Parathyroid adenoma (tissue), 2 donors: ENCODE measurements at regions not wholly inside any gene's neighbourhood (a gene's known extent, or its start where the extent isn't known, plus 50 kb on each side); places are given as distances from the start of the nearest gene placed in this dataset.

Experiments
- H2AFZ ChIP-seq: fragments of 300-600 bp; sonication (generic); one replicate; pipeline ENCODE4 v1.7.0; 2017; ENCODE audit warnings: antibody characterized with exemption, mild to moderate bottlenecking
- H3K27ac ChIP-seq: fragments of 300-600 bp; sonication (generic); one replicate; pipeline ENCODE4 v1.7.0; 2017
- H3K27me3 ChIP-seq: fragments of 300-600 bp; sonication (generic); one replicate; pipeline ENCODE4 v1.7.0; 2017; ENCODE audit warnings: low read length; ENCODE audit not compliant: control insufficient read depth, insufficient read depth
- H3K36me3 ChIP-seq: fragments of 300-600 bp; sonication (generic); one replicate; pipeline ENCODE4 v1.7.0; 2017; ENCODE audit warnings: low read length; ENCODE audit not compliant: control insufficient read depth, insufficient read depth
- H3K4me1 ChIP-seq: fragments of 300-600 bp; sonication (generic); one replicate; pipeline ENCODE4 v1.7.0; 2017; ENCODE audit warnings: control low read depth
- H3K4me2 ChIP-seq: fragments of 300-600 bp; sonication (generic); one replicate; pipeline ENCODE4 v1.7.0; 2017; ENCODE audit warnings: low read length
- H3K4me3 ChIP-seq: fragments of 300-600 bp; sonication (generic); one replicate; pipeline ENCODE4 v1.7.0; 2017; ENCODE audit warnings: low read depth, low read length
- H3K79me2 ChIP-seq: fragments of 300-600 bp; sonication (generic); one replicate; pipeline ENCODE4 v1.7.0; 2017; ENCODE audit warnings: control low read depth
- H3K9ac ChIP-seq: fragments of 300-600 bp; sonication (generic); one replicate; pipeline ENCODE4 v1.7.0; 2017; ENCODE audit warnings: mild to moderate bottlenecking
- H3K9me3 ChIP-seq: fragments of 300-600 bp; sonication (generic); one replicate; pipeline ENCODE4 v1.7.0; 2017; ENCODE audit warnings: low read length; ENCODE audit not compliant: control insufficient read depth
- CTCF ChIP-seq: fragments of 300-600 bp; sonication (generic); IDR thresholded peaks from one replicate; pipeline ENCODE4 v1.7.0; 2017; ENCODE audit warnings: antibody characterized with exemption, mild to moderate bottlenecking
- donor health status: primary hyperparathyroidism.

- Histone ChIP-seq H3K27me3 (no peaks in the 10 kb centered on the region), H3K79me2 (no peaks in the 10 kb centered on the region), H3K9ac (no peak overlapping the region), H2AFZ (no peak overlapping the region), H3K27ac (no peak overlapping the region), H3K4me2 (no peak overlapping the region), H3K4me3 (no peak overlapping the region), H3K4me1 (no peaks in the 10 kb centered on the region), H3K9me3 (no peaks in the 10 kb centered on the region), H3K36me3 (no peaks in the 10 kb centered on the region)
- no peak for TF ChIP-seq CTCF
Observed at GRCh38 chr17:15886221-15886620, 58.7 kb upstream of the ADORA2B start.

- H3K9me3 ChIP-seq, result no peaks in the 10 kb centered on the region
- no peak overlapping the region for H3K27ac ChIP-seq
- H2AFZ ChIP-seq, result no peak overlapping the region
- TF ChIP-seq CTCF, result no peak
- no peaks in the 10 kb centered on the region for H3K36me3 ChIP-seq
- H3K4me3 ChIP-seq, result no peak overlapping the region
- H3K4me2 ChIP-seq, result no peak overlapping the region
- H3K4me1 ChIP-seq, result no peaks in the 10 kb centered on the region
- no peaks in the 10 kb centered on the region for H3K27me3 ChIP-seq
- no peak overlapping the region for H3K9ac ChIP-seq
- H3K79me2 ChIP-seq, result no peaks in the 10 kb centered on the region
Observed at GRCh38 chr17:15886804-15887203, 58.1 kb upstream of the ADORA2B start.

DNA sequence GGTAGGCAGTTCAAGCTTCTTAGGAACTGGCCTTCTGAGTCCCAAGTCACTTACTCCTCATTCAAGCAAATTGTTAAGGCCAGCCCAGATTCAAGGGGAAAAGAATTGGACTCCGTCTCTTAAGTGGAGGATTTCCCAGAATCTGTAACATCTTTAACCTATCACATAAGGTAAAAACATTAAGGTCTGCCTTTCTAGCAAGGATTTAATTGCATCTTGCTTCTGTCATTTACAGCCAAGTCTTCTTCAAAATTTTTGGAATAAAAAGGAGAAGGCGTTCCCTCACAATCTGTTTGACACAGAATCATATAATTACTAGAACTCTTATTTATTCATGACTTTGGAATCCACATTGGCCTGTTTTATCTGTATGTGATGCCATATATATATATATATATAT, 56.5 kb upstream of the ADORA2B start:
- H3K27ac ChIP-seq, result no peak overlapping the region
- no peak for TF ChIP-seq CTCF
- no peaks in the 10 kb centered on the region for H3K9me3 ChIP-seq
- no peaks in the 10 kb centered on the region for H3K36me3 ChIP-seq
- no peaks in the 10 kb centered on the region for H3K79me2 ChIP-seq
- H3K4me2 ChIP-seq, result no peak overlapping the region
- H3K4me1 ChIP-seq, result peaks cover 2% of the 10 kb centered on the region
- no peak overlapping the region for H3K9ac ChIP-seq
- no peak overlapping the region for H2AFZ ChIP-seq
- no peaks in the 10 kb centered on the region for H3K27me3 ChIP-seq
- no peak overlapping the region for H3K4me3 ChIP-seq

GRCh38 chr17:15890279-15890892, 54.5 kb upstream of the ADORA2B start:
- no peak overlapping the region for H3K9ac ChIP-seq
- H3K79me2 ChIP-seq, result no peaks in the 10 kb centered on the region
- no peaks in the 10 kb centered on the region for H3K36me3 ChIP-seq
- no peak overlapping the region for H3K4me2 ChIP-seq
- no peak overlapping the region for H3K27ac ChIP-seq
- peaks cover 11% of the 10 kb centered on the region for H3K4me1 ChIP-seq
- H3K9me3 ChIP-seq, result no peaks in the 10 kb centered on the region
- H3K27me3 ChIP-seq, result no peaks in the 10 kb centered on the region
- H2AFZ ChIP-seq, result no peak overlapping the region
- H3K4me3 ChIP-seq, result no peak overlapping the region
- no peak for TF ChIP-seq CTCF

DNA sequence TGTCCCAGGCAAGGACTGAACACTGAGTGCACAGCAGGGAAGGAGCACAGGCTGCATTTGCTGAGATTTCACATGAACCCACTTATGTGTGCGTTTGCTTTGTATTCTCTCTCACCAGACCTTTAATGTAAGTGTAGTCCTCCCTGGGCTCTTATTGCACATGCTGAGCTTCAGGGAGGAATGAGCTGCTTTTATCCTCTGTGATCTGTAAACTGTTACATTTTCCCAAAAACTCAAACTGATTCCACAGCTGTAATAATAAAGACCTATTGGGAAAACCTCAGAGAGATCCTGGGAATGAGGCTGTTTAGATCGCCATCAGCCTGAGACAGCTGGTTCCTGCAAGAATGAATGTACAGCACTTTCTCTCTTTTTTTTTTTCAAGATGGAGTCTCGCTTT, 53.6 kb upstream of the ADORA2B start:
- H3K9me3 ChIP-seq, result no peaks in the 10 kb centered on the region
- H2AFZ ChIP-seq, result no peak overlapping the region
- peaks cover 11% of the 10 kb centered on the region for H3K4me1 ChIP-seq
- no peak overlapping the region for H3K4me3 ChIP-seq
- H3K36me3 ChIP-seq, result no peaks in the 10 kb centered on the region
- no peaks in the 10 kb centered on the region for H3K79me2 ChIP-seq
- no peak overlapping the region for H3K9ac ChIP-seq
- no peak for TF ChIP-seq CTCF
- no peaks in the 10 kb centered on the region for H3K27me3 ChIP-seq
- no peak overlapping the region for H3K27ac ChIP-seq
- H3K4me2 ChIP-seq, result no peak overlapping the region
